GM12875 (cell line): ENCODE measurements at regions not wholly inside any gene's neighbourhood (a gene's known extent, or its start where the extent isn't known, plus 50 kb on each side); places are given as distances from the start of the nearest gene placed in this dataset.
"Not testable (repeated sequence)": the region's sequence is repeated elsewhere in the genome, so short reads cannot be mapped to it uniquely, and the experiment has no call there.

ENCODE experiments used
- H3K4me3 ChIP-seq: one replicate; pipeline ENCODE4 v1.5.1; 2011; ENCODE audit warnings: low read depth, low read length, control low read depth
- CTCF ChIP-seq: IDR thresholded peaks from 2 replicates; pipeline ENCODE4 v1.5.1; 2011; ENCODE audit warnings: low read depth, mild to moderate bottlenecking, control low read depth, inconsistent platforms, low read length, moderate library complexity, borderline replicate concordance; ENCODE audit not compliant: insufficient read depth

DNA sequence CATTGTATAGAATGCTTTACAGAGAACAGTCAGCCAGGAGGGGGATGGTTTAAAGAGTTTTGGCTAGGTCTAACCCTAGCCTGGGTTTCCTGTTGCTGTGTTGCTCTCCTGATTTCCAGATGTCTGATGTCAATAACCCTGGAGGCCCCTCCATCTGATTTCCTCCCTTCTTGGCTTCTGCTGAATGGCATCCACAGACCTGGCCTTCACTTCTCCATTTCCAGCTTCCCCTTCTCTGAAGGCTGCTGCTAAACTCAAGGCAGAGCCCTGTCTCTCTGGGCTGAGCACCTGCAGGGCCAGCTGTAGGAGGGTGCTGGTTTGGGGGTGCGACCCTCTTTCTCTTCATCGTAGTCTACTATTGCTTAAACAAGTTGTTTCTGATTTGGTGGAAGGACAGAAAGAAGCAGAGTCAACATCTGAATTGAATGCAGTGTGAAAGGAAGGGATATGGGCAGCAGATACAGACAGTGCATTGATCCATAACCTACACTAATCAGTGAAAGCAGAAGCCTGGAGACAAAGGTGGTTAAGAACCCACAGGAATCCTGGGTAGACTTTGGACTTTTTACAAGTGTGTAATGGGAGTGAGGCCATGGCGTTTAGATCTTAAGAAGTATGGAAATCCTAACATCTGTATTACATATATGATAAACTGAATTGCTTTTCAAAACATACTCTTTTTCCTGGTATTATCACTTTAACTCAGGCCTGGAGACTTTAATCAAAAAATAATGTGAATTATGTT is 153.6 kb downstream of the HRH4 start:
- TF ChIP-seq CTCF: no peak
- H3K4me3 ChIP-seq: no peak overlapping the region

DNA sequence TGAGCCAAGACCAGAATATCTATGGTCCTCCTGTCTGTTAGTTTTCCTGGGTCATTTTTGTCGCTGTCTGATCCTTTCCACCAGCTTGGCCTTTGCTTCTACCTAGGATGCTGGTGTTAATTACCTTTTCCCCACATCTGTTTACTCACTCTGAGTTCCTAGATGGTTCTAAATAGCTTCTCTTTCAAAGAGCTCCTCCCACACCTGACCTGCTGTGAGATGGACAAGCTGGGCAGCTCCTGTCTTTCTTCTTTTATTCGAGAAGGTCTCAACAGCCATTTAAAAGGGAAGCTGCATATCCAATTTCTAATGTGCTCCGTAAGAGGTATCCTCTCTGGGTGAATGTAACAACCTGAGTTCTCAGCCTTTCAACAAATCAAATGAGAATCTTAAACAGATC is 156.2 kb downstream of the HRH4 start:
- no peak overlapping the region for H3K4me3 ChIP-seq
- TF ChIP-seq CTCF: no peak

DNA sequence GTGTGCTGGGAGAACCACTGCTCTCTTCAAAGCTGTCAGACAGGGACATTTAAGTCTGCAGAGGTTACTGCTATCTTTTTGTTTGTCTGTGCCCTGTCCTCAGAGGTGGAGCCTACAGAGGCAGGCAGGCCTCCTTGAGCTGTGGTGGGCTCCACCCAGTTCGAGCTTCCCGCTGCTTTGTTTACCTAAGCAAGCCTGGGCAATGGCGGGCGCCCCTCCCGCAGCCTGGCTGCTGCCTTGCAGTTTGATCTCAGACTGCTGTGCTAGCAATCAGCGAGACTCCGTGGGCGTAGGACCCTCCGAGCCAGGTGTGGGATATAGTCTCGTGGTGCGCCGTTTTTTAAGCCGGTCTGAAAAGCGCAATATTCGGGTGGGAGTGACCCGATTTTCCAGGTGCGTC is 164.0 kb downstream of the HRH4 start:
- H3K4me3 ChIP-seq: not testable (repeated sequence)

GRCh38 chr18:24627644-24628315 is 167.3 kb downstream of the HRH4 start:
- H3K4me3 ChIP-seq: no peak overlapping the region
- TF ChIP-seq CTCF: no peak

GRCh38 chr18:24628326-24628725 is 167.9 kb downstream of the HRH4 start:
- H3K4me3 ChIP-seq: no peak overlapping the region
- TF ChIP-seq CTCF: no peak

- TF ChIP-seq CTCF: no peak
- no peak overlapping the region for H3K4me3 ChIP-seq
Measured at GRCh38 chr18:24629921-24630320, 169.5 kb downstream of the HRH4 start.

DNA sequence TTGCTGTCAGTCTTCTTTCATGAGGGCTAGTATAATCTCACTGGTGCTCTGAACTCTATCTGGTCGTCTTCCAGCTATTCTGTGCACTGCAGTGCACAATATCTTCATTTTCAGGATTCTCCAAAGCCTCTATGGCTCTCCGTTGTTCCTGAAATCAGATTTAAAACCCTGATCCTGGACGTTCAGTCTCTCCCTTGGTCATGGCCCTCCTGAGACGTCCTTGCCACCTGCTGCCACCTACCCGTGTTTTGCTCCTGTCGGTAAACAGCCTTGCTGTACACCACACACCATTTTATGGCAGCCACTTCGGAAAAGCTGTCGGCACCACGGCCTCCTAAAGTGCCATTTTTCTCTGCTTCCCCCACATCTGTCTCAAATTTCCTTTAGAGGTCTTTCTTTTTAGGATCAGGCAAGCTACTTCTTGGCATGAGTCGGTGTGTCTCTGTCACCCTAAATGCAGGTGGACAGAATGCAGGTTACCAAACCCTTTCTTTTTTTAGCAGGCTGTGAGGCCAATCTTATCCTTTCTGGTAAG is 170.0 kb downstream of the HRH4 start:
- no peak overlapping the region for H3K4me3 ChIP-seq
- TF ChIP-seq CTCF: no peak
